C4-2B (cell line): ENCODE measurements at regions not wholly inside any gene's neighbourhood (a gene's known extent, or its start where the extent isn't known, plus 50 kb on each side); places are given as distances from the start of the nearest gene placed in this dataset.

Experiments used
- ZFX ChIP-seq: fragments of 450-650 bp; IDR thresholded peaks from 2 replicates; pipeline ENCODE4 v1.6.1; 2017
- TF ChIP-seq, protein P1 (sequence below): fragments of 450-650 bp; conservative IDR thresholded peaks from 2 replicates; pipeline ENCODE4 v1.5.1; 2017; ENCODE audit warnings: mild to moderate bottlenecking

DNA sequence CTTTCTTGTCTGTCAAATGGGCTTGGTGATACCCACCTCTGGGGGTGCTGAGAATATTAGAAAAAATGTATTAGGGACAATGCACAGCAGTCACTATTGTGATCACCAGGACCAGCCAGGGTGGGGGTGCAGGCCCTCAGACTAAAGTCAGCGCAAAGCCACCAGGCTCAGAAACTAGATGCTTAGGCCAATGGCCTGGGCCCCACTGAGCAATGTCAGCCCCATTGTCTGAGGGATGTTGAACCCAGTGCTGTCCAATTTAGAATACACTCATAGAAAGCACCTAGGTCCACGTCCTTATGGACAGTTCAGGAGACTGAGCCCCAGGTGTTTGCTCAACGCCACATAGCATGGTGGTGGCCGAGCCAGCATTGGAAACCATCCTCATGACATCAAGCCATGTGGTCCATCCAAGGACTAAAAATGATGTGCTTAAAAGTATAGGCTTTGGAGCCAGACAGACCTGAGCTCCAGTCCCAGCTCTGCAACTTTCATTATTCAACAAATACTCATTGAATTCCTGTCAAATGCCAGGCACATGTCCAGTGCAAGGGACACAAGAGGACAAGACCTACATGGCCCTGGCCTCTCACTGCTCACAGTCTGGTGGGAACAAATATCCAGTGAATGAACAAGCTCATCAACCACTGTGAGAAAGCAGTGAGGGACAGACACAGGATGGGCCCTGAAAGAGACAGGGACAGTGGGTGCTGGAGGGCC lies 273.8 kb downstream of the MATN1 start:
- TF ChIP-seq, protein P1, sequence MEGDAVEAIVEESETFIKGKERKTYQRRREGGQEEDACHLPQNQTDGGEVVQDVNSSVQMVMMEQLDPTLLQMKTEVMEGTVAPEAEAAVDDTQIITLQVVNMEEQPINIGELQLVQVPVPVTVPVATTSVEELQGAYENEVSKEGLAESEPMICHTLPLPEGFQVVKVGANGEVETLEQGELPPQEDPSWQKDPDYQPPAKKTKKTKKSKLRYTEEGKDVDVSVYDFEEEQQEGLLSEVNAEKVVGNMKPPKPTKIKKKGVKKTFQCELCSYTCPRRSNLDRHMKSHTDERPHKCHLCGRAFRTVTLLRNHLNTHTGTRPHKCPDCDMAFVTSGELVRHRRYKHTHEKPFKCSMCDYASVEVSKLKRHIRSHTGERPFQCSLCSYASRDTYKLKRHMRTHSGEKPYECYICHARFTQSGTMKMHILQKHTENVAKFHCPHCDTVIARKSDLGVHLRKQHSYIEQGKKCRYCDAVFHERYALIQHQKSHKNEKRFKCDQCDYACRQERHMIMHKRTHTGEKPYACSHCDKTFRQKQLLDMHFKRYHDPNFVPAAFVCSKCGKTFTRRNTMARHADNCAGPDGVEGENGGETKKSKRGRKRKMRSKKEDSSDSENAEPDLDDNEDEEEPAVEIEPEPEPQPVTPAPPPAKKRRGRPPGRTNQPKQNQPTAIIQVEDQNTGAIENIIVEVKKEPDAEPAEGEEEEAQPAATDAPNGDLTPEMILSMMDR = no peak
- TF ChIP-seq ZFX = no peak
